Stimulated activated naive CD8-positive, alpha-beta T cell treated with anti-CD3 and anti-CD28 coated beads, Interleukin-15, Interleukin-2, amounts not matched to agents 100 U/mL and 50 U/mL, for 24 hours (primary cell): ENCODE measurements at regions not wholly inside any gene's neighbourhood (a gene's known extent, or its start where the extent isn't known, plus 50 kb on each side); places are given as distances from the start of the nearest gene placed in this dataset.
"Not testable (repeated sequence)": the region's sequence is repeated elsewhere in the genome, so short reads cannot be mapped to it uniquely, and the experiment has no call there.

ENCODE experiments used
- ATAC-seq: fragments of 150-1000 bp; cut with Tn5 transposase; one replicate; pipeline ENCODE4 v1.10.0; 2021
- DNase-seq: peaks from one replicate; pipeline ENCODE4 v3.0.0; 2021

DNA sequence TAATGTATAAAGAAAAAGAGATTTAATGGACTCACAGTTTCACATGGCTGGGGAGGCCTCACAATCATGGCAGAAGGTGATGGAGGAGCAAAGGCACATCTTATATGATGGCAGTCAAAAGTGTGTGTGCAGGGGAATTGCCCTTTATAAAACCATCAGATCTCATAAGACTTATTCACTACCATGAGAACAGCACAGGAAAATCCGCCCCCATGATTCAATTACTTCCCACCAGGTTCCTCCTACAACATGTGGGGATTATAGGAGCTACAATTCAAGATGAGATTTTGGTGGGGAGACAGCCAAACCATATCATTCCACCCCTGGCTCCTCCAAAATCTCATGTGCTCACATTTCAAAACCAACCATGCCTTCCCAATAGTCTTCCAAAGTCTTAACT lies 82.5 kb upstream of the ANKRD1 start:
- not testable (repeated sequence) for ATAC-seq, DNase-seq

DNA sequence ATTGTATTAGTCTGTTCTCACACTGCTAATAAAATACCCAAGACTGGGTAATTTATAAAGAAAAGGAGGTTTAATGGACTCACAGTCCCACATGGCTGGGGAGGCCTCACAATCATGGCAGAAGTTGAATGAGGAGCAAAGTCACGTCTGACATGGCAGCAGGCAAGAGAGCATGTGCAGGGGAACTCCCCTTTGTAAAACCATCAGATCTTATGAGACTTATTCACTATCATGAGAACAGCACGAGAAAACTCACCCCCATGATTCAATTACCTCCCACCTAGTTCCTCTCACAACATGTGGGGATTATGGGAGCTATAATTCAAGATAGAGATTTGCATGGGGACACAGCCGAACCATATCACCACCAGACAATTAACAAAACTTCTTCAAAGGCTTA lies 84.4 kb upstream of the ANKRD1 start:
- ATAC-seq, DNase-seq: not testable (repeated sequence)

DNA sequence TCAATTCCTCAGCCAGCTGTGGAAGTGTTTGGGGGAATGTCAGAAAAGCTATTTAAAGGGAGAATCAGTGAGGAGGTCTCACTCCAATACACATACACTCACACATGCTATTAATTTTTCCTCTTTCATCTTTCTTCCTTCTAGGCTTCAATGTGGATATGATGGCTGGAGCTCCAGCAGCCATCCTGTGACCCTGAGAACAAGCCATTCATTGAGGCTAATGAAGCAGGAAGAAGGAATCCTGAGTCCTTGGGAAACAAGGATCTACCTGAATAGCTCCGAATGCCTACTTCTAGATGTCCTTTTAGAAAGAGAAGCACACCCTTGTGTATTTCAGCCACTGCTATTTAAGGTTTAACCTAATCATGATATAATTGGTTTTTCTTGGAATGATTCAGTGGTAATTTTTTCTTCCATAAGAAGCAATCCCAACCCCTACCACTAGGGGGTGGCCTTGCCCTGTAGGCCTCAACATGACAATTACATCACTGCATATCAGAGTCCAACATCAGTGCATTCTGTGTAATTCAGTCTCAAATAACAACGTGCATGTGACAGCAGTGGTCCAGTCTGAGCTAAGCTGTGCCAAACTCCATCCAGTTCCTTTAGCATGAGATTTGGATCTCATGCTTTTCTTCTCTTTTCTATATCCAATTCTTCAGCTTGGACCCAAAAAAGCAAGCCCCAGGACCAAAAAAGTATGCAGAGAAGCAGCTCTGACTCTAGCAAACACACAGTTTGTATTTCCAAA lies 85.3 kb upstream of the ANKRD1 start:
- DNase-seq = peak; percentile 75
- ATAC-seq = peak; percentile 72

DNA sequence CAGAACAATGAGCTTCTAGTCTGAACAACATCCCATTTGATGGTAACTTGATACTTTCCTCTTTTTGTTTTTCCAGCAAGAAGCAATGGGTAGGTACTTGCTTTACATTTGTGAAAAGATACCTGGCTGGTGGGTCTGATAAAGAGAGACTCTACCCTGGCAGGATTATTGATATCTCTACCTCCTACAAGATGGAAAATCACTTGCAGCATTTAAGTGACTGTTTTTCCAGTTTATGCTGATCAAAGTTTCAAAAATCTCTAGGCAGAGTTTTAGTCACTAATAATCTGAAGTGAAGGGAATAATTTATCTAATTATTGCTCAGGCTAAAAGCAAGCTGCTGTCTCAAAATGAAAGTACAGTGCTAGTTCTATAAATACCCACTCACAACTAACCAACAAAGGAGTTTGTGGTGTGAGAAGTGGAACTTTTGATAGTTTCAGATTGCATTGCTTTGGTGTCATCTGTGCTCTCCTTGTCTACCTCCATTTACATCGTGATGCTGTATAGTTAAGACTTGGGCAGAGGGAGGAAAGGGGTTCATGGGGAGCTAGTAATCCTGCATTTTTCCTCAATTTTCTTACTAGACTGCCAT lies 86.0 kb upstream of the ANKRD1 start:
- peak; percentile 85 for ATAC-seq
- DNase-seq = no peak

DNA sequence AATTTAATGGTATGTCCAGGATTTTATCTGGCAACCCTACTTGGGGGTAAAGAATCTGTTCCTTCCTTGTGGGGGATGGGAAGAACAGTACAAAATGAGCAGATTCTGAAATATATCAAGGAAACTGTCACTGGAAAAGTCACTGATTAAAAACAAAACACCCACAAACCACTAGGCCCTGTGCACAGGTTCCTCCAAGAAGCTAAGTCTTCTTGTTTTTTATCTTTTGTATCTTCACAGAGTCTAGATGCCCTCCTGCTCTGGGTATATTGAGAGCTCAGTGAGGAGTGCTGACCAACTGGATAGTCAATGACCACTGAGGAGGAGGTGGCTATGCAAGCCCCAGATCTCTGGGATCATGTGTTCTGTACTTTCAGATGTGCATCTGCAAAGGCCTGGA lies 86.8 kb upstream of the ANKRD1 start:
- ATAC-seq = no peak

DNA sequence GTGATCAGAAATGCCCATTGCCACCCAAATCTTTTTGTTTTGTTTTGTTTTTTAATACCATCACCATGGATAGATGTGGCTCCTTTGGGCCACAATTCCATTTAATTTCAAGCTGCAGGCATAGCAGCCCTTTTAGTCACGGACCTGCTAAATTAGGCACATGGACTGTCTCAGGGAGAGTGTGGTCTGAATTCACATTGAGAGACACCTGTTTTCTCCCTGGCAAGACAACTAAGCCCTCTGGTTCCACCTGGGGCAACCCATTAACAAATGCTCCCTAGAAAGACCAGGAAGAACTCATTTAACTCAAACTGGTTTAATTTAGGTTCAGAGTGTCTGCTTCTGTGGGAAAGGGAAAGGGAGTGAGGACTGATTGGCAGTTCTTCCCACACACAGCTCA lies 88.2 kb upstream of the ANKRD1 start:
- DNase-seq = no peak
- no peak for ATAC-seq

More for the DNA sequence above, 86.8 kb upstream of the ANKRD1 start:
- DNase-seq = no peak

DNA sequence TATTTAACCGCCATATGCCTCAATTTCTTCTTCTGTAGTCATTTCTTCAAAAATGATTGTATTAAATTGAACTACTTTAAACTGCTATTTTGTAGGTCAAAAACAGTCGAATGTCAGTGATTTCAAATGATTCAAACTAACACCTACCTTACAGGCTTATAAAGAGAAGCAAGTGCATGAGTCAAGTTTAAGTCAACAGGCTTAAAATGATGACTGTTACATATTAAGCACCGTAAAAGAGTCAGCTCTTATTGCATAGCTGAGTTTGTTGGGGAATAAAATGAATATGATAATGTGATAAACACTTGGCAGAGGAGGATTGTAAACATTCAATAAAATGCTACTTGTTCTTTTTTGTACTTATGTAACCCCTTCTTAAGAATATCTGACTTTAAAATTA lies 90.1 kb upstream of the ANKRD1 start:
- DNase-seq (no peak), ATAC-seq (no peak)

DNA sequence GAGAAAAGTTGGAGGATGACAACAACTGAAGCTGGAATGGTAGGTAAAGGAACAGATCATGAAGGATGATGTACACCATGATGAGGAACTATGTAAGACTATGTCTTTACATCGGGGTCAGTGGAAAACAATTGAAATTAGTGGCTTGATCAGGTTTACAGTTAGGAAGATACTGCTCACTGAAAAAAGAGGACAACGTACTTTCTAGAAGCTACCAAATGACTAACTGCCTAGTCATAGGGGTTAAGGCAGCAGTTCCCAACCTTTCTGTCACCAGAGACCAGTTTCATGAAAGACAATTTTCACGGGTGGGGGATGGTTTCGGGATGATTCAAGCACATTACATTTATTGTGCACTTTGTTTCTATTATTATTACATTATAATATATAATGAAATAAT lies 91.6 kb upstream of the ANKRD1 start:
- DNase-seq (no peak), ATAC-seq (no peak)

DNA sequence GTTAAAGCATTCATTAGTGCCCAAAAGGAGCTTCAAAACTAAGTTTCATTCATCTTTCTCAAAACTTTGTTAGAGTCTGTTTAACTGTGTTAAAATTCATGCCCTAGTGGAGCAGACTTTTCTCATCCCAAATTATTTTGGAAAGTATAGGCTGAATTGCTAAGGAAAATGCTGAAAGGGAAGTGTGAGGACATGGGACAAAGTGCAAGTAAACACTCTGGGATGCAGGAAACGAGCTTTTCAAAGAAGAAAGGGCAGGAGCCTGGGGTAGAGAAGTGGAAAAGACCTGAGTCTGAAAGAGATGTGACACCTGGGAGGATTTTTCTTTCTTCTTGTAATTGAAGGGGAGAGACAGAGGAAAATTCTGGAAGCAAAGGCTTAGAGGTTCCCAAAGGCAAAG lies 93.1 kb upstream of the ANKRD1 start:
- ATAC-seq = no peak

DNA sequence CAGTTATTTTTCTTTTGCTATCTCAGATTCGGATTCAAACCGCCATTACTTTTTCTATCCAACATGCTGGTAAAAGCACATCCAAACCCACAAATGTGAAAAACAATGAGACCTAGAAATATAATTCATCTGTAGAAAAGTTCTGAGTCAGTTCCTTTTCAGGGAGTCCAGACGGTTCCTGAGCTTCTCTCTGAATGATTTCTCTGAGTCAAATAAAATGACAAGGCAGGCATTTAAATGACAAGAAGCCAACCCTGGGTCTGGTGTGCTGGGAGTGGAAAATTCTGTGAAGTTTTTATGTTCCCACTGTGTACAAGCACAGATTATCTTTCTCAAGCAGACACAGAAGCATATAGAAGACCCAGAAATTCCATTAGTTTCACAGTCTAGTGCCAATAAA lies 96.3 kb upstream of the ANKRD1 start:
- no peak for DNase-seq

More for the DNA sequence above, 93.1 kb upstream of the ANKRD1 start:
- no peak for DNase-seq

DNA sequence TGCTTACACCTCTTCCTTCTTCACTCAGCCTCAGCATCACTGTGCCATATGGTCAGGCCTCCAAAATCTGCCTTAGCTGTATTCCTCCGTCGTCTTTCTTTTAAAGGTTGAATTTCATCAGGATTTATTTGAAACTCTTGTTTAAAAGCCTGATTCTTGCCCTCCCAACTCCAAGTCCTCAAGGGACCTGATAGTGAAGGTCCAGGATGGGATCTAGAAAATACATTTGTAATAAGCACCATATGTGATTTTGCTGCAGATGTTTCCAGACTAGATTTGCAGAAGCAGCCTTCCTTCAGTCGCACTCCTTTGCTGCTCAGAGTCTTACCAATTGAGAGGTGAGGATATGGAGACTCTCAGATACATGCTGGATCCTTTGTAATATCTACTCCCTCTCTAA lies 101.0 kb upstream of the ANKRD1 start:
- no peak for ATAC-seq

More for the DNA sequence above, 96.3 kb upstream of the ANKRD1 start:
- no peak for ATAC-seq

DNA sequence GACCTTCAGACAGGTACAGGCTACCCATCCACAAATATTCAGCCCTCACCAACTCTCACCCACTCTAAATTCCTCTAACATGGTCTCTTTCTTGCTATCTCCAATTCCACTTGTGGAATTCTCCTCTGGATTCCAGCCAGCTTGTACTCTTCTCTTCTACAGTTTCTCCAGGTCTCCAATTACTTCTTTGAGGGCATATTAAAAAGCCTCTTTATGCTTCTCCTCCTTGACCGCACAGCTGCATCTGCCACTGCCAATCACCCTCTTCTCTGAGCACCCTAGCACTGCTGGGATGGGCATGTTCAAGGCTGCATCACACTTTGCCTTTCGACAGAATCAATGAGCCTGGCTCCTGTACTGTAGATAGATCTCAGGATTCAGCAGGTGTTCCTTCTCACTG lies 101.5 kb upstream of the ANKRD1 start:
- no peak for ATAC-seq
- no peak for DNase-seq

More for the DNA sequence above, 101.0 kb upstream of the ANKRD1 start:
- DNase-seq = no peak

DNA sequence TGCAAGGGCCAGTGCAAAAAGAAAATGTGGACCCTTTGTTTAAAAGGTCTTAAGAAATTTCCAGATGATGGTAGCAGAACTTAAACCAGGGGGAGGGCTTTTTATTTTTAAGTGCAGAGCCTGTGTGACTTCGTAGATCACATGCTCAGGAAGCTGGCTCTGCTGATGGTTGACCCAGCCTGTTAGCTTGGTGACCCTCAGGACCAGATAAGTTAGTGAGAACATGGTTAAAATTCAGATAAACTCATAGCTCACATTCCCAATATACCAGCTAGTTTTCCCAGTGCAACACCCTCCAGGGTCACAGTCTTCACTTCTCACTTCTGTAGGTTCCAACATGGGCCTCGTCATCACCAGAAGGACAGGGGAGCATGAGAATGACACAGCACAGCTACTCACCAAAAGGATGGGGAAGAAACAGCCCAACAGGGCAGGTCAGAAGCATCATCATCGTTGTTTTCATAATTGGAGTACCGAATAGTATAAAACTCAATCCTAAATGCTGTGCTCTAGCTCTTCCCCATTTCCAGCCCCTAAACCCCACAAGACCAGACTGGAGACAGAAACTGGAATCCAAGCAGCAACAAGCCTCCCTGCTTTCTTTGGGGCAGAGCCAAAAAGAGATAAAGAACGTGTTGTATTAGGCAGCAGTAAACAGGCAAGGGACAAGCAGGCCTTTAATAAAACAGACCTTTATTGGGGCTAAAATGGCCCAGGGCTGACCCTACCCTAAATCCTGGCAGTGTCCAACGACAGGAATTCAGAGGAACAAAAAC lies 102.2 kb upstream of the ANKRD1 start:
- DNase-seq = no peak
- no peak for ATAC-seq

DNA sequence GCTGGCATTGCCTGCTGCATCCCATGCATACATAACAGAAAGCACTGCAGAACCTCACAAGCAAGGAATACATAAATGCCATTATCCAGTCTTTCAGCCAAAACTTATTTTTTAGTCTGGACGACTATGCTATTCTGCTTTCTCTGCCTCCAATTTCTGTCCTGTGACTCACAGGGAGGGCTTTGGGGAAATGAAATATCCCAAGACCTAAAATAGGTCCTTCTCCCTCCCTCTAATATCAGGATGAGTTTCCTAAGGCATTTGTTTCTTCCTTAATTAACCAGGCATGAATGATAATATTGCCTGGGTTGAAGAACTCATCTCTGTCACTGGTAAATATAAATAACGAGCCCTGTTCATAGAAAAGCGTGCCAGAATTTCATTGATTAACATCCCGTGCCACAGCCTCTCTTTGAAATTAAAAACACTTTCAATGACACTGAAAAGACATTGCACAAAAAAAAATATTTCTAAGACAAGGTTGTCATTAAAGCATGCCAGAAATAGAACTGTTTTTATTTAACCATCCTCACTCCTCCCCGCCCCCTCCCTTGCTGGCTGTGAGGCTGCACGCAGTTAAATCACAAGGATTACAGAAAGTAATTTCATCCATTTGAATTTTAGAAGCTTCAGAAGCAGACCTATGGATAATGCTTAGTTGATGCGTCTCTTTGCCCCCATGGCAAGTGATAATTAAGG lies 103.0 kb upstream of the ANKRD1 start:
- ATAC-seq (no peak), DNase-seq (no peak)

DNA sequence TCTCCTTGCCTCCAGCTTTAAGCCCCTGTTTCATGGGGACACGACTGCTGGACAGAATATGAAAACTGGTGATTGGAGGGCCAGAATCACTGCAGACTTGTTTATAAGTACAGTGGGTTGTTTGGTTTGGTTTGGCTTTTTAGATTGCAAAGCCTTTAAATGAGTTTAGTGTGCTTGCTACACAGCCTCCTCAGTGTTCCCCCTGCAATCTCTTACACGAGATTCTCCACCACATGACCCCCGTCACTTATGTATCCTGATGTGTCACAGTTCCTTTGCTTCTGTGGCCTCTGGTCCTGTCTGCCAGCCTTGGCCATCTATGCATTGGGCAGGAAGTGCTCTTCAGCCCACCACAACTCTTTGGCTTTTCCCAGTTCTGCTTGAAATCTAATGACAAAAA lies 103.7 kb upstream of the ANKRD1 start:
- ATAC-seq = no peak
- DNase-seq = no peak

DNA sequence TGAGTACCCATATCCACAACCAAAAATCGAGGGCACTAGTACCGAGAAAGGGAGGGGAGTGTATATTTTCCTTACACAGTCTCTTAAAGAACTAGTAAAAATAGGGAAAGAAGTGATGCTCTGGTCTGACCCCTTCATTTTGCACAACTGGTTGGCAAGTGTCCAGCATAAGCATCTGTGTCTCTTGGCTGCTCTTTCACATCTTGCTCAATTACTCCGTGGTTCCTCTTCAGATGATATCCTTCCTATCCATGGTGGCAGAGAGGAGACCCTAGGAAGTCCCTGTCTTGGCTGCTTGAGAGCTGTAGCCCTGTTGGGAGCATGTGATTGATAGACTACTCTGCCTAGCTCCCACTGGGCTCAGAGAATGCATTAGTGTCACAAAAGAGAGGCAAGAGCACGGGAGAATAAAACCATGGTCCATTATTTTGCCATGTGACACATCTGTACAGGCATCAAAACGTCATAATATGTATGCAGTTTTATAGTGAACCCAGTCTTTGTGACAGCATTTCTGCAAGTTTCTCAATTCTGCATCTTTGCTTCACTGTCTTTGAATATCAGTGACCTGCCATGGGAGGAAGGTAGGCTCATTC lies 111.8 kb upstream of the ANKRD1 start:
- no peak for DNase-seq
- no peak for ATAC-seq

DNA sequence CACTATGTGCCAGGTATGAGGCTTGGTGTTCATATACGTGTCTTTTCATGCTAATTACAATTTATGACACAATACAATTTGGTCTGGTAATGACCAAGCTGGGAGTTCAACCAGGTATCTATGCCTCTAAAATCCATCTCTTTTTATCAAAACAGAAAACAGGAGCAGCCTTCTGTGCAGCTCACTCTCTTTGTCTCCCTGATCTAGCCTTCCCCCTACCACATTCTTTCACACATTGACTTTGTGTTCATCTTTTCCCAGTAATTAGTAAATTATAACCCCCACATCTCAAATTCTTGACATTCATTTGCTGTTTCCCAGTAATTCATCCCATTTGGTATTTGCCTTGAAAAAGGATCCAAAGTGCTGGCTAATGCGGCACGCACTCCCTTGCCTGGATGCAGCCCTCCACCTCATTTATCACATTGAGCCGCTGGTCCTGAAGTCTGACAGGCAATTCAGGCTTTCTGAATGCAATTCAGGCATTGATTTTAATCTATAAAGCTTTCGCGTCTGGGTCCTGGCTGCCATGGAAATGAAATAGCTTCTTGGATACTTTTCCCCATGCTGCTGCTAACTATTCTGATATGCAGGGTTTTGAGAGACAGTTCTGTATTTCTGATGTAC lies 112.5 kb upstream of the ANKRD1 start:
- no peak for DNase-seq
- ATAC-seq = no peak

DNA sequence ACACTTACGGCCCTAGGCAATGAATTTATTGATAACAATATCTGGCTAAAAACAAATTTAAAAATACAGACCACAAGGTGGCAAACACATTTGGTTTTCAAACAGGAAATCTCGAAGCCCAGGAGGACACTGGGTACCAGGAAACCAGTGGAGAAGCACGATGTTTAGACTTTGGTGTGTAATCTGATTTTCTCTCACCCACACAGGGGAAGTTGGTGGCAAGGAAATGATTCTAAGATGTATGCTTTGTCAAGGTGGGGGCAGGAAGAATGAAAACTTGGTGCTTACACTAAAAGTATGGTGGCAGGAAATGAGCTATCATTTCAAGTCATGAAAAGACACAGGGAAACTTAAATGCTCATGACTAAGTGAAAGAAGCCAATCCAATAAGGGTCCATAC lies 113.2 kb upstream of the ANKRD1 start:
- no peak for ATAC-seq
- no peak for DNase-seq

DNA sequence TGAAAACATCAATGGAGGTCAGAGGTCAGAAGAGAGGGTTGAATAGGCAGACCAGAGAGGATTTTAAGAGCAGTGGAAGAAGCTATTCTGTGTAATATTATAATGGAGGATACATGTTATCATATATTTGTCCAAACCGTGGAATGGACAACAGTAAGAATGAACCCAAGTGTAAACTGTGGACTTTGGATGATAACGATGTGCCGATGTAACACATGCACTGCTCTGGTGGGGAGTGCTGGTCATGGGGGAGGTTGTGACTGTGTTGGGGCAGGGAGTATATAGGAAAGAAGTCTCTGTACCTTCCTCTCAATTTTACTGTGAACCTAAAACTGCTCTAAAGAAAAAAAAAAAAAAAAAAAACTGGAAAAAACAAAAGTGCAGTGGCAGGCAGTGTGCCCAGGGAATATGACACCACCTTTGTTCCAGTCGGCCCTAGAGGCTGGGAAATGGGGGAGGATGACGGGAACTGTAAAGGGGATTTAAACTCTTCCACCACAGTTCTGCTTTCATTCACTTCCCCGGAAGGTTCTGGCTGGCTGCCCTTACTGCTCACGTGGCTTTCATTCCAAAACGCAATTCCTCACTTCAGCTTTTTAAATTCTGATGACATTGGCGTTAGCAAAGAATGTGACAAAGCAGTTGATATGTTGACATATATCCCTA lies 113.7 kb upstream of the ANKRD1 start:
- no peak for ATAC-seq

DNA sequence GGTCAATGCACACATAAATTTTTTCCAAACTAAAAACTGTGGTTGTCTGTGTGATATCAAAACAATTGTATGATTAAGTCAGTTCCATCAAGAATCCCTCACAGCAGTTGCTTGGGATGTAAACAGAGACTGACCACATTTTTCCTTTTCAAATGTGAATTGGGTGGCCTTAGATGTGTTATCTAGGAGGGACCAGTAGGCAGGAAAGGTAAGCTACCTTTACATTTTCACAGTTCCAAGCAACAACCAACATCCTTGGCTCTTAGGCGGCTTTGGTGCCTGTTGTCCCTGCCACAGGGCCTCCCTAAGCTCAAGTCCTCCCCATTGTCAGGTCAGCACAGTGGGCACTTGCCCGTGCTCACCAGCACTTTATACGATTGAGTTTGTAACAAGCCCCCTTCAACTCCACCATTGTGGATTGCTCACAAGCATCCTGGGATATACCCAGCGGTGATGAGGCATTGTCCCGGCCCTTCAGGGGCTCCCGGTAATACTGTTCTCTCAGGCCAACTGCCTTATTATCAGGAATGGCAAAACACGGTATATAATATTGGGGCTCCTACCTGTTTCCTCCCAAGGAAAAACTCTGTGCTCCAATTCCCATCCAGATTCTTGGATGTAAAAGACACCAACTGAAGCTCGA lies 114.9 kb upstream of the ANKRD1 start:
- DNase-seq (no peak), ATAC-seq (no peak)

More for the DNA sequence above, 113.7 kb upstream of the ANKRD1 start:
- DNase-seq = no peak
